SK-N-MC (cell line): ENCODE measurements at regions not wholly inside any gene's neighbourhood (a gene's known extent, or its start where the extent isn't known, plus 50 kb on each side); places are given as distances from the start of the nearest gene placed in this dataset.

Experiments used
- EZH2 ChIP-seq: fragments of 200-600 bp; sonication (generic); IDR thresholded peaks from one replicate; pipeline ENCODE4 v1.6.1; 2017; ENCODE audit warnings: antibody characterized with exemption
- FOXP2 ChIP-seq: optimal IDR thresholded peaks from 2 replicates; pipeline ENCODE3; 2011; ENCODE audit warnings: mild to moderate bottlenecking, moderate library complexity; ENCODE audit not compliant: insufficient read depth; ENCODE audit errors: extremely low read length, control extremely low read depth
- POLR2AphosphoS5 ChIP-seq: IDR thresholded peaks from 2 replicates; pipeline ENCODE4 v1.6.1; 2012; ENCODE audit warnings: mild to moderate bottlenecking, low read depth, low read length, borderline replicate concordance

GRCh38 chrX:114178126-114178525 lies 405.8 kb upstream of the HTR2C start:
- TF ChIP-seq POLR2AphosphoS5 (no peak), EZH2 (no peak), FOXP2 (no peak)
